Daoy (cell line): ENCODE measurements at regions not wholly inside any gene's neighbourhood (a gene's known extent, or its start where the extent isn't known, plus 50 kb on each side); places are given as distances from the start of the nearest gene placed in this dataset.

Experiments
- DNase-seq: peaks from one replicate; pipeline ENCODE4 v3.0.0-alpha.2; 2015; ENCODE audit warnings: low read depth

GRCh38 chr4:32251126-32251525 lies 1531.0 kb downstream of the PCDH7 start:
- no peak for DNase-seq

GRCh38 chr4:32251926-32252325 lies 1531.8 kb downstream of the PCDH7 start:
- no peak for DNase-seq

GRCh38 chr4:32254216-32254615 lies 1534.0 kb downstream of the PCDH7 start:
- no peak for DNase-seq

- DNase-seq = no peak
Observed at GRCh38 chr4:32258986-32259385, 1538.8 kb downstream of the PCDH7 start.

- DNase-seq = no peak
Observed at GRCh38 chr4:32261196-32261595, 1541.0 kb downstream of the PCDH7 start.

GRCh38 chr4:32268863-32269262 lies 1548.7 kb downstream of the PCDH7 start:
- DNase-seq = no peak

GRCh38 chr4:32290102-32290501 lies 1569.9 kb downstream of the PCDH7 start:
- DNase-seq = no peak

GRCh38 chr4:32318926-32319325 lies 1598.8 kb downstream of the PCDH7 start:
- DNase-seq = no peak

GRCh38 chr4:32321421-32321820 lies 1601.3 kb downstream of the PCDH7 start:
- no peak for DNase-seq

GRCh38 chr4:32334759-32335158 lies 1614.6 kb downstream of the PCDH7 start:
- no peak for DNase-seq

GRCh38 chr4:32337403-32337802 lies 1617.2 kb downstream of the PCDH7 start:
- DNase-seq = no peak

- DNase-seq = no peak
Observed at GRCh38 chr4:32340591-32340990, 1620.4 kb downstream of the PCDH7 start.

GRCh38 chr4:32341342-32341741 lies 1621.2 kb downstream of the PCDH7 start:
- no peak for DNase-seq

GRCh38 chr4:32342054-32342453 lies 1621.9 kb downstream of the PCDH7 start:
- DNase-seq = no peak

GRCh38 chr4:32349026-32349425 lies 1628.9 kb downstream of the PCDH7 start:
- no peak for DNase-seq

- no peak for DNase-seq
Observed at GRCh38 chr4:32374206-32374605, 1654.0 kb downstream of the PCDH7 start.

GRCh38 chr4:32393806-32394205 lies 1673.6 kb downstream of the PCDH7 start:
- DNase-seq = no peak

- DNase-seq = no peak
Observed at GRCh38 chr4:32394255-32394654, 1674.1 kb downstream of the PCDH7 start.

GRCh38 chr4:32396507-32397070 lies 1676.4 kb downstream of the PCDH7 start:
- no peak for DNase-seq

GRCh38 chr4:32400870-32401269 lies 1680.7 kb downstream of the PCDH7 start:
- no peak for DNase-seq

GRCh38 chr4:32417113-32417704 lies 1697.0 kb downstream of the PCDH7 start:
- no peak for DNase-seq

GRCh38 chr4:32423267-32423666 lies 1703.1 kb downstream of the PCDH7 start:
- no peak for DNase-seq

GRCh38 chr4:32425243-32425642 lies 1705.1 kb downstream of the PCDH7 start:
- no peak for DNase-seq

- no peak for DNase-seq
Observed at GRCh38 chr4:32427566-32427965, 1707.4 kb downstream of the PCDH7 start.
